IPS DF 4.7 (cell line): ENCODE measurements at regions not wholly inside any gene's neighbourhood (a gene's known extent, or its start where the extent isn't known, plus 50 kb on each side); places are given as distances from the start of the nearest gene placed in this dataset.

Source experiments
- DNase-seq: peaks from one replicate; pipeline ENCODE4 v3.0.0-alpha.2; 2013; ENCODE audit warnings: low spot score; ENCODE audit errors: extremely low read depth

GRCh38 chr9:134487066-134487710, 154.4 kb upstream of the COL5A1 start:
- DNase-seq: no peak

- no peak for DNase-seq
Observed at GRCh38 chr9:134488331-134489280, 153.0 kb upstream of the COL5A1 start.

- DNase-seq: no peak
Observed at GRCh38 chr9:134489621-134490408, 151.8 kb upstream of the COL5A1 start.

GRCh38 chr9:134490446-134490845, 151.2 kb upstream of the COL5A1 start:
- DNase-seq: no peak

DNA sequence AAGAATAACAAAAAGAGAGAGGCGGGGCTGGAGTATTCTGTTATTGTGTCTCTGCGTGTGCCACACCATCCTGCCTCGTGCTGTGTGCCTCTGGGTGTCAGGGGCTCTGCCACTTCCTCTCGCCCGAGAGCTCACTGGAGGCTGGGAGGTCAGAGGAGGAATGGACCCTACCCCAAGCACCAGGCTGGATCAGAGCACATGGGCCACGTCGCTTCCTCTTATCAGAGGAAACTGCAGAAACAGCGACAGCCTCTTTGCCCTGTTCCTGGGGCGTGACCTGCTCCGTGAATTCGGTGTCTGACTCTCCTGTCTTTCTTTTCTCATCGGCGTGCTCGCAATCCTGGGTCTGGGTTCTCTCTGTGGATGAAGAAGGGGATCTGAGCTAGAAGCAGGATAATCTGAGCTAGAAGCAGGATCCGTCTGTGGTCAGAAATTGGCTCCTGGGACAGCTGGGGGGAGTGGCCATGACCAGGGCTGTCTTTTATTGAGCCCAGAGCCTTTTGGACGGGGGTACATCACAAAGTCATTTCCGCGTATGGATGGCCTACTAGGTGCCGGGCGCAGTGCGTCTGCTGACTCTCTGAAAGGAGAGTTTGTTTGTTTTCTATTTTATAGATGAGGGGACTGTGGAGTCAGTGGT, 150.3 kb upstream of the COL5A1 start:
- no peak for DNase-seq

GRCh38 chr9:134491856-134492255, 149.7 kb upstream of the COL5A1 start:
- no peak for DNase-seq

GRCh38 chr9:134492281-134492691, 149.3 kb upstream of the COL5A1 start:
- DNase-seq: no peak

GRCh38 chr9:134492721-134493460, 148.7 kb upstream of the COL5A1 start:
- DNase-seq: no peak

DNA sequence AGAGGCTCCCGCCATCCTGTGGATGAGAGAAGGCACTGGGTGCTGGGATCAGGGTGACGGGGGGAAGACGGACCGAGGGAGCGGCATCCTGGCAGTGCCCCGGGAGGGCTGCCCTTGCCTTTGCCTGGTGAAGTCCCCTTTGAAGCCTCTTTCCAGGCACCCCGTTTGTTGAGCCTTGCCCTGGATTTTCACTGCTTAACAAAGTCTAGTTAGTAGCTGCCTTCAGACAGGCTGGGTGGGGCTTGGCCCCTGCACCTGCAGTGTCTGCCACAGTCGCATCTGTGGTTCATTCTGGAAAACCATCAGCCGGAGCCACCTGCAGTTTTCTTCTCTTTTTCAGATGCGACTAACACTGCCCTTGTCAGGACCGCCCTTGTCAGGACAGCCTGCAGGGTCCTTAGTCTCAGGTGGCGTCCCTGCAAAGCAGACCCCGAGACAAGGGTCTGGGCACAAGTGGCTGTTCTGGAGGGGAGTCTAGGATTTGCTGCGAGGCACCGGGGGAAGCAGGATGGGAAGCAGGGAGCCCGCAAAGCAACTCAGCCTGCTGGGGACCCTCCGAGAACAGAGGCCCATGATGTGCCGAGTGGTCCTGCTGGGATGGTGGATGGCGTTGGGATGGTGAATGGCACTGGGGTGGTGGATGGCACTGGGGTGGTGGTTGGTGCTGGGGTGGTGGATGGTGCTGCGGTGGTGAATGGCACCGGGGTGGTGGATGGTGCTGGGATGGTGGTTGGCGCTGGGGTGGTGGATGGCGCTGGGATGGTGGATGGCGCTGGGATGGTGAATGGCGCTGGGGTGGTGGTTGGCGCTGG, 147.9 kb upstream of the COL5A1 start:
- DNase-seq: no peak

GRCh38 chr9:134494273-134494815, 147.3 kb upstream of the COL5A1 start:
- no peak for DNase-seq

DNA sequence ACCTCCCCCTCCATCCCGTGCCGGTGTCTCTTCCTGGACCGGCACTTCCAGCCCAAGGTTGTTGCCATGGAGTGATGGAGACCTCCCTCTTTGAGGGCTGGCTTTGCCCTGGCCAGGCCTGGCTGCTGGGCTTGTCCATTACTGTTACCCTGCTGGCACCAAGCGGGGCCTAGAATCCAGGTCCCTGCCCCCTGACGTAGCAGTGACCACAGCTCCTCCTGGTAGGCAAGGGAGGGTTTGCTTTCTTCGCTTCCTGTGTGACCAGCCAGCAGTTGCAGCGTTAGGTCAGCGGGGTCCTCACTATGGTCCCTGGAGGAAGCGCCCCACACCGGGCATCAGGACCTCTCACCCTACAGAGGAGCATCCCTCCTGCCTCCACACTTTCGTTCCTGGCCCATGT, 146.7 kb upstream of the COL5A1 start:
- no peak for DNase-seq

DNA sequence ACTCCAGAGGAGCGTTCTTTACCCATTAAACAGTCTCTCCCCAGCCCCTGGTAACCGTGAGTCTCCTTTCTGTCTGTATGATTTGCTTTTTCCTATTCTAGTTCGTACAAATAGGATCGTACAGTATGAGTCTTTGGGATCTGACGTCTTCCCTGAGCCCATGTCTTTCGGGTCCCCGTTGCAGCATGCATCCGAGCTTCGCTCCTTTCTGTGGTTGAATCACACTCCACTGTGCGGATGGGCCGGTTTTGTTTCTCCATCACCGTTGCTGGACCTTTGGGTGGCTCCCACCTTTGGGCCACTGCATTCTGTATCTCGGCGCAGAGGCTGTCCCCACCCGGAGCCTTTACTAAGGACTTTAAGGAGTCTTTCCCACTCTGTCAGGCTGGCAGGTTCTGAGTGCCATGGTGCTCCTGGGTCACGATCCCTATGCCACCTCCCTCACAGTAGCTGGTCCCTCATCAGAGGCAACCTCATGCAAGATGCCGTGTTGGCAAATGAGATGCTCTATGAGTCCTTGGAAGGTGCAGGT, 145.7 kb upstream of the COL5A1 start:
- DNase-seq: no peak

- no peak for DNase-seq
Observed at GRCh38 chr9:134496413-134497282, 145.0 kb upstream of the COL5A1 start.

DNA sequence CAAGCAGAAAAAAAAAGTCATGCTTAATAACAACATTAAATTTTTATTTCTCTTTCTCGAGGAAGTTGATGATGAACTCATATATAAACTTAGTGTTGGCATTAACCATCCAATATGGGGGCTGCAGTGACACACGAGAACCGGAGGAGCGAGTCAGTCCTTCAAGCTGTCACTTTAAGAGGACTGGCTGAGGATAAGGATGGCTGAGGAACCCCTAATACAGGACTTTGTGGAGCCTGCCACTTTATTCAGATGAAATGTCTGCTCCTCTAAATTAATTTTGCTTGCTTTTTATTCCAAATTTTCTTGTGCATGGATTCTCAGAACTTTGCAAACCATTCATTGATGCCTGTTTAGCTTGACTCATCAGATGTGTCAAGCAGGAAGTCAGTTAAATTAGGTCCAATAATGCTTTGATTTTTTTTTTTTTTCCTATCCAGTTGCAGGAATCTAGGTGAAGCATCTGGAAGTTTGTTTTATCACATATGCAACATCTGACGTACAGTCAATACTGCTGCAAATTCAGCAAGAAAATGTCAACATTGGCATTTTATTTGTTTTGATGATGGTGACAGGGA, 144.2 kb upstream of the COL5A1 start:
- DNase-seq: no peak

DNA sequence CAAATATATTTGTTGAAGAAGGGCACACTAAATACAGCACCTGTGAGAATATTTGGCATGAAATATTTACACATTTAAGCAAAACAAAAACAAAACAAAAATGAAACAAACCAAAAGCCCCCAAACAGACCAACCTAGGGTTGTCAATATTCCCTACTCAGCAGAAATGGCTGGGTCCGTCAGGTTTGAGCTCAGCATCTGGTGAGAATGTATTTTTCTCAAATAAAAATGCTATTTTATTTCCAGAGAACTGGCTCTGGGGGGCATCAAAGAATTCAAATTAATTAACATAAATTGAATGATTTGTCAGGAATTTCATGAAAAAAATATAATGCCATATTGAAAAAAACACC, 142.8 kb upstream of the COL5A1 start:
- no peak for DNase-seq

- no peak for DNase-seq
Observed at GRCh38 chr9:134500931-134501760, 140.5 kb upstream of the COL5A1 start.

- no peak for DNase-seq
Observed at GRCh38 chr9:134501761-134502265, 139.8 kb upstream of the COL5A1 start.
